RKO (cell line): ENCODE measurements at regions not wholly inside any gene's neighbourhood (a gene's known extent, or its start where the extent isn't known, plus 50 kb on each side); places are given as distances from the start of the nearest gene placed in this dataset.
"Not testable (repeated sequence)": the region's sequence is repeated elsewhere in the genome, so short reads cannot be mapped to it uniquely, and the experiment has no call there.

Experiments used
- DNase-seq: peaks from one replicate; pipeline ENCODE4 v3.0.0-alpha.2; 2016; ENCODE audit warnings: low spot score

- no peak for DNase-seq
Measured at GRCh38 chr12:84134797-84135366, 777.7 kb downstream of the SLC6A15 start.

GRCh38 chr12:84131076-84131475 is 781.5 kb downstream of the SLC6A15 start:
- peak; percentile 60 for DNase-seq

GRCh38 chr12:84128117-84128991 is 784.2 kb downstream of the SLC6A15 start:
- DNase-seq = no peak

GRCh38 chr12:84124211-84124610 is 788.4 kb downstream of the SLC6A15 start:
- no peak for DNase-seq

GRCh38 chr12:84117190-84117589 is 795.4 kb downstream of the SLC6A15 start:
- DNase-seq = no peak

- no peak for DNase-seq
Measured at GRCh38 chr12:84113666-84114065, 798.9 kb downstream of the SLC6A15 start.

GRCh38 chr12:84103886-84104285 is 808.7 kb downstream of the SLC6A15 start:
- DNase-seq = not testable (repeated sequence)

GRCh38 chr12:84101963-84102362 is 810.6 kb downstream of the SLC6A15 start:
- not testable (repeated sequence) for DNase-seq

GRCh38 chr12:84099591-84099990 is 813.0 kb downstream of the SLC6A15 start:
- DNase-seq = not testable (repeated sequence)

- no peak for DNase-seq
Measured at GRCh38 chr12:84091651-84092050, 820.9 kb downstream of the SLC6A15 start.

- no peak for DNase-seq
Measured at GRCh38 chr12:84089356-84089755, 823.2 kb downstream of the SLC6A15 start.

GRCh38 chr12:84085046-84085445 is 827.6 kb downstream of the SLC6A15 start:
- DNase-seq = no peak

GRCh38 chr12:84079626-84080025 is 833.0 kb downstream of the SLC6A15 start:
- no peak for DNase-seq

GRCh38 chr12:84077679-84078078 is 834.9 kb downstream of the SLC6A15 start:
- DNase-seq = no peak

GRCh38 chr12:84075991-84076390 is 836.6 kb downstream of the SLC6A15 start:
- DNase-seq = no peak

- no peak for DNase-seq
Measured at GRCh38 chr12:84073401-84073800, 839.2 kb downstream of the SLC6A15 start.

GRCh38 chr12:84072961-84073360 is 839.6 kb downstream of the SLC6A15 start:
- DNase-seq = no peak

- DNase-seq = no peak
Measured at GRCh38 chr12:84070292-84070691, 842.3 kb downstream of the SLC6A15 start.

- no peak for DNase-seq
Measured at GRCh38 chr12:84069699-84070098, 842.9 kb downstream of the SLC6A15 start.

- DNase-seq = no peak
Measured at GRCh38 chr12:84069198-84069597, 843.4 kb downstream of the SLC6A15 start.

GRCh38 chr12:84058136-84058535 is 854.5 kb downstream of the SLC6A15 start:
- DNase-seq = no peak

GRCh38 chr12:84054811-84055210 is 857.8 kb downstream of the SLC6A15 start:
- no peak for DNase-seq

- DNase-seq = no peak
Measured at GRCh38 chr12:84047881-84048280, 864.7 kb downstream of the SLC6A15 start.

- no peak for DNase-seq
Measured at GRCh38 chr12:84046859-84047258, 865.7 kb downstream of the SLC6A15 start.
